Aorta (tissue), 5 donors: ENCODE measurements at regions not wholly inside any gene's neighbourhood (a gene's known extent, or its start where the extent isn't known, plus 50 kb on each side); places are given as distances from the start of the nearest gene placed in this dataset.
"Not testable (repeated sequence)": the region's sequence is repeated elsewhere in the genome, so short reads cannot be mapped to it uniquely, and the experiment has no call there.

ENCODE experiments used
- ATAC-seq: fragments of 200-7000 bp; cut with Tn5 transposase; one replicate; pipeline ENCODE4 v1.9.1; 2022; ENCODE audit warnings: moderate library complexity; ENCODE audit not compliant: low FRiP score
- DNase-seq, 2 donors: peaks; one replicate each; pipeline ENCODE4 v3.0.0-alpha.2; 2020
- H3K27ac ChIP-seq, 2 donors: one replicate each; pipeline ENCODE4 v1.5.1; 2013; ENCODE audit warnings: low read length in 2 of 2, mild to moderate bottlenecking in 2 of 2, moderate library complexity in 2 of 2, control low read depth in 1 of 2, inconsistent platforms in 1 of 2, low read depth in 1 of 2
- H3K27me3 ChIP-seq, 2 donors: one replicate each; pipeline ENCODE4 v1.6.1; 2013; ENCODE audit warnings: control low read depth in 1 of 2, low read length in 1 of 2, mild to moderate bottlenecking in 1 of 2, moderate library complexity in 1 of 2; ENCODE audit not compliant: insufficient read depth in 2 of 2, control insufficient read depth in 1 of 2
- H3K36me3 ChIP-seq, 2 donors: one replicate each; pipeline ENCODE4 v1.6.1; 2013; ENCODE audit warnings: control low read depth in 1 of 2, low read length in 1 of 2, mild to moderate bottlenecking in 1 of 2; ENCODE audit not compliant: insufficient read depth in 2 of 2, control insufficient read depth in 1 of 2
- H3K4me1 ChIP-seq, 2 donors: one replicate each; pipeline ENCODE4 v1.6.1; 2013; ENCODE audit warnings: low read length in 2 of 2, control low read depth in 1 of 2, mild to moderate bottlenecking in 1 of 2, moderate library complexity in 1 of 2; ENCODE audit not compliant: insufficient read depth in 2 of 2, control insufficient read depth in 1 of 2
- H3K4me3 ChIP-seq, 2 donors: one replicate each; pipeline ENCODE4 v1.5.1; 2013; ENCODE audit warnings: low read length in 2 of 2, control low read depth in 1 of 2, mild to moderate bottlenecking in 1 of 2
- H3K9me3 ChIP-seq: one replicate; pipeline ENCODE4 v1.6.1; 2013; ENCODE audit warnings: mild to moderate bottlenecking, low read length; ENCODE audit not compliant: control insufficient read depth
- WGBS, 2 donors: extraction: QIAGEN DNeasy Blood & Tissue Kit; methylation state at CpG; one replicate each; pipeline ENCODE4 v1.1.7; 2013; 5-methylcytosine and 5-hydroxymethylcytosine counted together
- intact Hi-C, 2 donors: fragments of 100-400 bp; cut with DNase I; formaldehyde crosslinking; loops; one replicate each; pipeline versions ENCODE4 v1.14.2 to v1.15.0; 2022
- donor health status: healthy with polysubstance abuse.
- donor health status: Bipolar disorder and iron deficiency.
- donor health status: DM: no; HTN: no; CAD: no.
- donor health status: DM: no; HTN: no; CAD: no.
- donor health status: DM: yes; HTN: yes; CAD: no.

- intact Hi-C loops, result not testable (repeated sequence)
- WGBS, 2 donors, result 80 to 86% methylated on average over 6 of the region's 6 CpGs
These were observed 886.1 kb downstream of the KCNT2 start for GRCh38 chr1:195722146-195722545.

GRCh38 chr1:195721210-195721971 is 886.8 kb downstream of the KCNT2 start:
- H3K4me3 ChIP-seq, result no peak overlapping the region
- no peaks in the 10 kb centered on the region for H3K9me3 ChIP-seq
- no peaks in the 10 kb centered on the region for H3K36me3 ChIP-seq
- no peaks in the 10 kb centered on the region for H3K27me3 ChIP-seq
- no peaks in the 10 kb centered on the region for H3K4me1 ChIP-seq
- WGBS, 2 donors, result 91 to 94% methylated on average over 14 of the region's 14 CpGs
- no peak for ATAC-seq
- no peak for DNase-seq
- intact Hi-C loops, result no loop called here
- no peak overlapping the region for H3K27ac ChIP-seq

More at GRCh38 chr1:195722146-195722545, 886.1 kb downstream of the KCNT2 start:
- H3K27me3 ChIP-seq, H3K36me3 ChIP-seq, H3K27ac ChIP-seq, H3K9me3 ChIP-seq, H3K4me3 ChIP-seq, DNase-seq, H3K4me1 ChIP-seq, ATAC-seq: not testable (repeated sequence)

GRCh38 chr1:195717651-195718050 is 890.6 kb downstream of the KCNT2 start:
- DNase-seq, result no peak
- intact Hi-C loops, result no loop called here
- 45 to 48% methylated on average over 3 of the region's 3 CpGs for whole genome bisulfite sequencing, 2 donors
- no peaks in the 10 kb centered on the region for H3K27me3 ChIP-seq
- H3K9me3 ChIP-seq, result no peaks in the 10 kb centered on the region
- no peak overlapping the region for H3K4me3 ChIP-seq
- no peak overlapping the region for H3K27ac ChIP-seq
- no peak for ATAC-seq
- no peaks in the 10 kb centered on the region for H3K36me3 ChIP-seq
- no peaks in the 10 kb centered on the region for H3K4me1 ChIP-seq

- Histone ChIP-seq H3K27ac (no peak overlapping the region), H3K36me3 (no peaks in the 10 kb centered on the region), H3K4me3 (no peak overlapping the region), H3K9me3 (no peaks in the 10 kb centered on the region), H3K27me3 (no peaks in the 10 kb centered on the region), H3K4me1 (no peaks in the 10 kb centered on the region)
- WGBS, 2 donors, result 42 to 43% methylated on average over 2 of the region's 2 CpGs
- no peak for ATAC-seq
- intact Hi-C loops, result no loop called here
- DNase-seq, result no peak
These were observed 892.6 kb downstream of the KCNT2 start for GRCh38 chr1:195715652-195716051.

- H3K9me3 ChIP-seq, result no peaks in the 10 kb centered on the region
- 24 to 33% methylated on average over 1 of the region's 1 CpG for WGBS, 2 donors
- no peaks in the 10 kb centered on the region for H3K4me1 ChIP-seq
- H3K27me3 ChIP-seq, result no peaks in the 10 kb centered on the region
- no peaks in the 10 kb centered on the region for H3K36me3 ChIP-seq
- ATAC-seq (no peak), DNase-seq (no peak)
- no peak overlapping the region for H3K27ac ChIP-seq
- no peak overlapping the region for H3K4me3 ChIP-seq
- intact Hi-C loops, result no loop called here
These were observed 894.0 kb downstream of the KCNT2 start for GRCh38 chr1:195714248-195714647.

- Histone ChIP-seq H3K27ac (no peak overlapping the region), H3K9me3 (no peaks in the 10 kb centered on the region), H3K4me3 (no peak overlapping the region), H3K36me3 (no peaks in the 10 kb centered on the region), H3K4me1 (no peaks in the 10 kb centered on the region), H3K27me3 (no peaks in the 10 kb centered on the region)
- no peak for ATAC-seq
- WGBS, 2 donors, result 62 to 63% methylated on average over 3 of the region's 3 CpGs
- DNase-seq, result no peak
- intact Hi-C loops, result no loop called here
These were observed 898.4 kb downstream of the KCNT2 start for GRCh38 chr1:195709821-195710220.

GRCh38 chr1:195704028-195704427 is 904.2 kb downstream of the KCNT2 start:
- DNase-seq (no peak), ATAC-seq (no peak)
- Histone ChIP-seq H3K27ac (no peak overlapping the region), H3K9me3 (no peaks in the 10 kb centered on the region), H3K36me3 (no peaks in the 10 kb centered on the region), H3K27me3 (no peaks in the 10 kb centered on the region), H3K4me3 (no peak overlapping the region), H3K4me1 (no peaks in the 10 kb centered on the region)
- WGBS, 2 donors, result 93% methylated on average over 2 of the region's 2 CpGs
- intact Hi-C loops, result no loop called here

- 71 to 76% methylated on average over 5 of the region's 5 CpGs for WGBS, 2 donors
- Histone ChIP-seq H3K4me3 (no peak overlapping the region), H3K9me3 (no peaks in the 10 kb centered on the region), H3K4me1 (no peaks in the 10 kb centered on the region), H3K36me3 (no peaks in the 10 kb centered on the region), H3K27me3 (no peaks in the 10 kb centered on the region), H3K27ac (no peak overlapping the region)
- ATAC-seq (no peak), DNase-seq (no peak)
- intact Hi-C loops, result no loop called here
These were observed 907.1 kb downstream of the KCNT2 start for GRCh38 chr1:195701149-195701548.

- no peaks in the 10 kb centered on the region for H3K27me3 ChIP-seq
- no peaks in the 10 kb centered on the region for H3K4me1 ChIP-seq
- H3K9me3 ChIP-seq, result no peaks in the 10 kb centered on the region
- H3K4me3 ChIP-seq, result no peak overlapping the region
- ATAC-seq, result no peak
- intact Hi-C loops, result no loop called here
- no peaks in the 10 kb centered on the region for H3K36me3 ChIP-seq
- WGBS, 2 donors, result 89 to 92% methylated on average over 2 of the region's 2 CpGs
- no peak for DNase-seq
- no peak overlapping the region for H3K27ac ChIP-seq
These were observed 911.1 kb downstream of the KCNT2 start for GRCh38 chr1:195697130-195697529.
